ENCODE measurements at regions not wholly inside any gene's neighbourhood (a gene's known extent, or its start where the extent isn't known, plus 50 kb on each side); places are given as distances from the start of the nearest gene placed in this dataset.

- no peak for TF ChIP-seq EZH2 (optimal IDR thresholded peaks at IDR 0.05; ENCODE audit: low read depth, low read length)
- TF ChIP-seq, protein P1, sequence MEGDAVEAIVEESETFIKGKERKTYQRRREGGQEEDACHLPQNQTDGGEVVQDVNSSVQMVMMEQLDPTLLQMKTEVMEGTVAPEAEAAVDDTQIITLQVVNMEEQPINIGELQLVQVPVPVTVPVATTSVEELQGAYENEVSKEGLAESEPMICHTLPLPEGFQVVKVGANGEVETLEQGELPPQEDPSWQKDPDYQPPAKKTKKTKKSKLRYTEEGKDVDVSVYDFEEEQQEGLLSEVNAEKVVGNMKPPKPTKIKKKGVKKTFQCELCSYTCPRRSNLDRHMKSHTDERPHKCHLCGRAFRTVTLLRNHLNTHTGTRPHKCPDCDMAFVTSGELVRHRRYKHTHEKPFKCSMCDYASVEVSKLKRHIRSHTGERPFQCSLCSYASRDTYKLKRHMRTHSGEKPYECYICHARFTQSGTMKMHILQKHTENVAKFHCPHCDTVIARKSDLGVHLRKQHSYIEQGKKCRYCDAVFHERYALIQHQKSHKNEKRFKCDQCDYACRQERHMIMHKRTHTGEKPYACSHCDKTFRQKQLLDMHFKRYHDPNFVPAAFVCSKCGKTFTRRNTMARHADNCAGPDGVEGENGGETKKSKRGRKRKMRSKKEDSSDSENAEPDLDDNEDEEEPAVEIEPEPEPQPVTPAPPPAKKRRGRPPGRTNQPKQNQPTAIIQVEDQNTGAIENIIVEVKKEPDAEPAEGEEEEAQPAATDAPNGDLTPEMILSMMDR (IDR thresholded peaks at IDR 0.05; ENCODE audit: low read length), result no peak
Observed at GRCh38 chr1:189350983-189351616, 1126.6 kb downstream of the BRINP3 start.

Data from MM.1S (cell line).